Fibroblast of villous mesenchyme (primary cell): ENCODE measurements at regions not wholly inside any gene's neighbourhood (a gene's known extent, or its start where the extent isn't known, plus 50 kb on each side); places are given as distances from the start of the nearest gene placed in this dataset.

Experiments used
- DNase-seq: peaks from one replicate; pipeline ENCODE4 v3.0.0-alpha.2; 2010; ENCODE audit warnings: low read depth
- H3K4me3 ChIP-seq: 2 replicates; pipeline ENCODE4 v1.5.1; 2011; ENCODE audit warnings: low read depth, mild to moderate bottlenecking, low read length
- CTCF ChIP-seq: IDR thresholded peaks from 2 replicates; pipeline ENCODE4 v1.5.1; 2012; ENCODE audit warnings: low read depth, mild to moderate bottlenecking, low read length; ENCODE audit not compliant: insufficient read depth

GRCh38 chr15:38080651-38081275 lies 146.3 kb downstream of the TMCO5A start:
- no peak for TF ChIP-seq CTCF
- no peak overlapping the region for H3K4me3 ChIP-seq
- no peak for DNase-seq

- no peak for DNase-seq
- H3K4me3 ChIP-seq, result no peak overlapping the region
- no peak for TF ChIP-seq CTCF
These were observed 149.8 kb downstream of the TMCO5A start for GRCh38 chr15:38084289-38084688.

- no peak overlapping the region for H3K4me3 ChIP-seq
- DNase-seq, result no peak
- no peak for TF ChIP-seq CTCF
These were observed 150.7 kb downstream of the TMCO5A start for GRCh38 chr15:38085114-38085513.

GRCh38 chr15:38085931-38086568 lies 151.6 kb downstream of the TMCO5A start:
- no peak for TF ChIP-seq CTCF
- peak; percentile 50 for DNase-seq
- H3K4me3 ChIP-seq, result no peak overlapping the region

GRCh38 chr15:38086611-38087010 lies 152.2 kb downstream of the TMCO5A start:
- H3K4me3 ChIP-seq, result no peak overlapping the region
- TF ChIP-seq CTCF, result no peak
- DNase-seq, result no peak

- no peak overlapping the region for H3K4me3 ChIP-seq
- no peak for TF ChIP-seq CTCF
- DNase-seq, result no peak
These were observed 154.5 kb downstream of the TMCO5A start for GRCh38 chr15:38088971-38089370.

- DNase-seq, result peak; percentile 44
- no peak overlapping the region for H3K4me3 ChIP-seq
- TF ChIP-seq CTCF, result no peak
These were observed 155.8 kb downstream of the TMCO5A start for GRCh38 chr15:38090223-38090622.
